Panc1 (cell line): ENCODE measurements at regions not wholly inside any gene's neighbourhood (a gene's known extent, or its start where the extent isn't known, plus 50 kb on each side); places are given as distances from the start of the nearest gene placed in this dataset.
"Not testable (repeated sequence)": the region's sequence is repeated elsewhere in the genome, so short reads cannot be mapped to it uniquely, and the experiment has no call there.

Experiments
- ATAC-seq: fragments of 200-7000 bp; cut with Tn5 transposase; 2 replicates; pipeline ENCODE4 v1.9.1; 2020; ENCODE audit warnings: mild to moderate bottlenecking, moderate library complexity
- BruUV-seq: library from RNA; stranded (reverse); fragments of 400-500 nt; replicated peaks from 2 replicates; lab custom pipeline; 2021; lab: Mats Ljungman, UMichigan
- CTCF ChIA-PET: fragments of 300-600 bp; sonication (Branson Sonifier 250); formaldehyde crosslinking; loops from one replicate; lab custom pipeline; 2022; ENCODE audit warnings: antibody characterized with exemption; lab: Charles Lee
- POLR2A ChIA-PET: fragments of 300-600 bp; sonication (Branson Sonifier 250); formaldehyde crosslinking; loops from one replicate; lab custom pipeline; 2022; ENCODE audit warnings: antibody characterized with exemption; lab: Charles Lee
- DNase-seq: peaks from one replicate; pipeline ENCODE4 v3.0.0-alpha.2; 2010; ENCODE audit warnings: low read depth, low spot score
- H3K27ac ChIP-seq: 2 replicates; pipeline ENCODE4 v1.5.1; 2011; ENCODE audit warnings: mild to moderate bottlenecking, low read length, inconsistent platforms
- H3K27me3 ChIP-seq: fragments of 200-500 bp; sonication (Bioruptor generic); 2 replicates; pipeline ENCODE4 v1.6.0; 2014; ENCODE audit warnings: low read length, inconsistent platforms; ENCODE audit not compliant: control insufficient read depth, insufficient read depth
- H3K36me3 ChIP-seq: fragments of 200-500 bp; sonication (Bioruptor generic); 2 replicates; pipeline ENCODE4 v1.5.1; 2014; ENCODE audit warnings: inconsistent platforms, mild to moderate bottlenecking, low read length, moderate library complexity; ENCODE audit not compliant: control insufficient read depth, insufficient read depth
- H3K4me1 ChIP-seq: 2 replicates; pipeline ENCODE4 v1.5.1; 2011; ENCODE audit warnings: inconsistent platforms, mild to moderate bottlenecking, low read length, moderate library complexity; ENCODE audit not compliant: control insufficient read depth, insufficient read depth
- H3K4me3 ChIP-seq, 2 experiments: 2 replicates each; pipeline ENCODE4 v1.5.1; 2011 to 2012; ENCODE audit warnings: low read depth in 2 of 2, low read length in 2 of 2, mild to moderate bottlenecking in 2 of 2, inconsistent platforms in 1 of 2, moderate library complexity in 1 of 2
- H3K9me3 ChIP-seq: fragments of 200-500 bp; sonication (Bioruptor generic); 2 replicates; pipeline ENCODE4 v1.5.1; 2014; ENCODE audit warnings: low read depth, mild to moderate bottlenecking, inconsistent platforms, low read length, moderate library complexity; ENCODE audit not compliant: control insufficient read depth, insufficient read depth
- POLR2AphosphoS5 ChIP-seq: IDR thresholded peaks from 2 replicates; pipeline ENCODE4 v1.6.1; 2012; ENCODE audit warnings: mild to moderate bottlenecking, low read depth, low read length, moderate library complexity
- SIN3A ChIP-seq: IDR thresholded peaks from 2 replicates; pipeline ENCODE4 v1.6.1; 2012; ENCODE audit warnings: low read depth, mild to moderate bottlenecking, low read length, moderate library complexity, borderline replicate concordance; ENCODE audit not compliant: insufficient read depth
- TCF7L2 ChIP-seq: IDR thresholded peaks from 2 replicates; pipeline ENCODE4 v1.6.1; 2011; ENCODE audit warnings: mild to moderate bottlenecking, low read depth, low read length, inconsistent platforms
- in situ Hi-C: cut with HindIII; loops from 2 replicates; pipeline ENCODE4 v1.10.0; 2016; ENCODE audit warnings: low sequenced_read_pairs, low pct_unique_long_range_greater_than_20kb
- intact Hi-C: fragments of 100-400 bp; cut with micrococcal nuclease; formaldehyde crosslinking; loops from one replicate; pipeline ENCODE4 v1.10.0; 2022; ENCODE audit not compliant: unreplicated experiment
- TF ChIP-seq, protein P1 (sequence below): fragments of 450-650 bp; IDR thresholded peaks from 2 replicates; pipeline ENCODE4 v1.5.1; 2017; ENCODE audit warnings: mild to moderate bottlenecking
- TF ChIP-seq, protein P2 (sequence below), 2 experiments: IDR thresholded peaks; 2 replicates each; pipeline ENCODE4 v1.6.1; 2011 to 2012; ENCODE audit warnings: low read depth in 2 of 2, control low read depth in 1 of 2, low read length in 1 of 2, mild to moderate bottlenecking in 1 of 2, moderate library complexity in 1 of 2; ENCODE audit not compliant: insufficient read depth in 1 of 2

DNA sequence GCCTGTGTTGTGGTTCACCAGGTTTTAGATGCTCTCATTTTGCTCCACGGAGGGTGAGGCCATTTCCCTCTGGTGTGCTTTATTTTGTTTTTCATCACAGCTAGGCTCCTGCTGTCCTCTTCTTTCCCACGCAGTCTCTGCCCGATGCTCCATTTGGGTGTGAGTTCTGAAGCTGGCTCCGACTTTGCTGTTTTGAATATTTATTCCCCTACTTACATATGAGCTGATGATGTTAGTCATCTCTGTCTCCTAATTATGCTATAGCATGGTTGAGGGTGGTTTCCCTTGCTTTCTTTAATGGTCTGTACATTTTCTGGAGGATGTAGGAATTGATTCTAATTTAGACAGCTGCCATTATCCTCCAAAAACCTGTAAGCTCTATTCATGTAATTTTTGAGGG is 168.1 kb upstream of the MYRIP start:
- POLR2A ChIA-PET, result no interaction called here

DNA sequence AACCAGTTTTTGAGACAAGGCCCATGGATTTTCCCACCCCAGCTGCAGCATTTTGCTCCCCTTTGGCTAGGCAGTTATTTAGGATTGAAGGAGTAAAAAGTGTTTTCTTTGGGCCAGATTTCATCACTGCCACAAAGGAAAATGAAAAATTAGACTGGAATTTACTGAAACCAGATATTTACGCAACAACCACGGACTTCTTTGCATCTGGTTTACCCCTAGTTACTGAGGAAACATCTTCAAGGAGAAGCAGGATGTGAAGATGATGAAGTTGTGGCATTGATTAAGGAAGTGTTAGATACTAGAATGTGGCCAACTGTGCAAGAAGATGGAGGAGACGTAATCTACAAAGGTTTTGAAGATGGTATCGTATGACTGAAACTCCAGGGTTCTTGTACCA is 165.2 kb upstream of the MYRIP start:
- no peaks in the 10 kb centered on the region for H3K27me3 ChIP-seq
- no TSS peak for BruUV-seq
- H3K4me1 ChIP-seq, result no peaks in the 10 kb centered on the region; the same call in 1 of the 2 replicates
- in situ Hi-C loops (no loop called here), intact Hi-C loops (no loop called here)
- CTCF ChIA-PET, result no interaction called here
- TF ChIP-seq, protein P1, sequence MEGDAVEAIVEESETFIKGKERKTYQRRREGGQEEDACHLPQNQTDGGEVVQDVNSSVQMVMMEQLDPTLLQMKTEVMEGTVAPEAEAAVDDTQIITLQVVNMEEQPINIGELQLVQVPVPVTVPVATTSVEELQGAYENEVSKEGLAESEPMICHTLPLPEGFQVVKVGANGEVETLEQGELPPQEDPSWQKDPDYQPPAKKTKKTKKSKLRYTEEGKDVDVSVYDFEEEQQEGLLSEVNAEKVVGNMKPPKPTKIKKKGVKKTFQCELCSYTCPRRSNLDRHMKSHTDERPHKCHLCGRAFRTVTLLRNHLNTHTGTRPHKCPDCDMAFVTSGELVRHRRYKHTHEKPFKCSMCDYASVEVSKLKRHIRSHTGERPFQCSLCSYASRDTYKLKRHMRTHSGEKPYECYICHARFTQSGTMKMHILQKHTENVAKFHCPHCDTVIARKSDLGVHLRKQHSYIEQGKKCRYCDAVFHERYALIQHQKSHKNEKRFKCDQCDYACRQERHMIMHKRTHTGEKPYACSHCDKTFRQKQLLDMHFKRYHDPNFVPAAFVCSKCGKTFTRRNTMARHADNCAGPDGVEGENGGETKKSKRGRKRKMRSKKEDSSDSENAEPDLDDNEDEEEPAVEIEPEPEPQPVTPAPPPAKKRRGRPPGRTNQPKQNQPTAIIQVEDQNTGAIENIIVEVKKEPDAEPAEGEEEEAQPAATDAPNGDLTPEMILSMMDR, result no peak
- TF ChIP-seq TCF7L2, result no peak
- no peak for TF ChIP-seq SIN3A
- TF ChIP-seq, protein P2, sequence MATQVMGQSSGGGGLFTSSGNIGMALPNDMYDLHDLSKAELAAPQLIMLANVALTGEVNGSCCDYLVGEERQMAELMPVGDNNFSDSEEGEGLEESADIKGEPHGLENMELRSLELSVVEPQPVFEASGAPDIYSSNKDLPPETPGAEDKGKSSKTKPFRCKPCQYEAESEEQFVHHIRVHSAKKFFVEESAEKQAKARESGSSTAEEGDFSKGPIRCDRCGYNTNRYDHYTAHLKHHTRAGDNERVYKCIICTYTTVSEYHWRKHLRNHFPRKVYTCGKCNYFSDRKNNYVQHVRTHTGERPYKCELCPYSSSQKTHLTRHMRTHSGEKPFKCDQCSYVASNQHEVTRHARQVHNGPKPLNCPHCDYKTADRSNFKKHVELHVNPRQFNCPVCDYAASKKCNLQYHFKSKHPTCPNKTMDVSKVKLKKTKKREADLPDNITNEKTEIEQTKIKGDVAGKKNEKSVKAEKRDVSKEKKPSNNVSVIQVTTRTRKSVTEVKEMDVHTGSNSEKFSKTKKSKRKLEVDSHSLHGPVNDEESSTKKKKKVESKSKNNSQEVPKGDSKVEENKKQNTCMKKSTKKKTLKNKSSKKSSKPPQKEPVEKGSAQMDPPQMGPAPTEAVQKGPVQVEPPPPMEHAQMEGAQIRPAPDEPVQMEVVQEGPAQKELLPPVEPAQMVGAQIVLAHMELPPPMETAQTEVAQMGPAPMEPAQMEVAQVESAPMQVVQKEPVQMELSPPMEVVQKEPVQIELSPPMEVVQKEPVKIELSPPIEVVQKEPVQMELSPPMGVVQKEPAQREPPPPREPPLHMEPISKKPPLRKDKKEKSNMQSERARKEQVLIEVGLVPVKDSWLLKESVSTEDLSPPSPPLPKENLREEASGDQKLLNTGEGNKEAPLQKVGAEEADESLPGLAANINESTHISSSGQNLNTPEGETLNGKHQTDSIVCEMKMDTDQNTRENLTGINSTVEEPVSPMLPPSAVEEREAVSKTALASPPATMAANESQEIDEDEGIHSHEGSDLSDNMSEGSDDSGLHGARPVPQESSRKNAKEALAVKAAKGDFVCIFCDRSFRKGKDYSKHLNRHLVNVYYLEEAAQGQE (IDR thresholded peaks at IDR 0.05; ENCODE audit: insufficient read depth in 1 of 2, low read depth in 2 of 2, low read length in 1 of 2), result no peak
- no peak for TF ChIP-seq POLR2AphosphoS5
- no peak for ATAC-seq
- no peaks in the 10 kb centered on the region for H3K9me3 ChIP-seq
- H3K27ac ChIP-seq, result no peak overlapping the region
- H3K36me3 ChIP-seq, result no peaks in the 10 kb centered on the region
- DNase-seq, result no peak
- no peak overlapping the region for H3K4me3 ChIP-seq
- POLR2A ChIA-PET, result no interaction called here

More for the DNA sequence above, 168.1 kb upstream of the MYRIP start:
- Histone ChIP-seq H3K9me3 (no peaks in the 10 kb centered on the region), H3K4me1 (no peaks in the 10 kb centered on the region; the same call in 1 of the 2 replicates), H3K36me3 (no peaks in the 10 kb centered on the region), H3K27ac (no peak overlapping the region), H3K4me3 (no peak overlapping the region), H3K27me3 (no peaks in the 10 kb centered on the region)
- CTCF ChIA-PET, result no interaction called here
- ATAC-seq (no peak), DNase-seq (no peak)
- no TSS peak for BruUV-seq
- intact Hi-C loops (no loop called here), in situ Hi-C loops (no loop called here)
- no peak for TF ChIP-seq TCF7L2
- TF ChIP-seq POLR2AphosphoS5, result no peak
- TF ChIP-seq, protein P1, result no peak
- TF ChIP-seq, protein P2 (IDR thresholded peaks at IDR 0.05; ENCODE audit: insufficient read depth in 1 of 2, low read depth in 2 of 2, low read length in 1 of 2), result no peak
- TF ChIP-seq SIN3A, result no peak

DNA sequence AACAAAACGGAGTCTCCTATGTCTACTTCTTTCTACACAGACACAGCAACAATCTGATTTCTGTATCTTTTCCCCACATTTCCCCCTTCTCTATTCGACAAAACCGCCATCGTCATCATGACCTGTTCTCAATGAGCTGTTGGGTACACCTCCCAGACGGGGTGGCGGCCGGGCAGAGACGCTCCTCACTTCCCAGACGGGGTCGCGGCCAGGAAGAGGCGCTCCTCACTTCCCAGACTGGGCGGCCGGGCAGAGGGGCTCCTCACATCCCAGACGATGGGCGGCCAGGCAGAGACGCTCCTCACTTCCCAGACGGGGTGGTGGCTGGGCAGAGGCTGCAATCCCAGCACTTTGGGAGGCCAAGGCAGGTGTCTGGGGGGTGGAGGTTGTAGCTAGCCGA is 158.2 kb upstream of the MYRIP start:
- POLR2A ChIA-PET, H3K27ac ChIP-seq, H3K4me3 ChIP-seq, H3K36me3 ChIP-seq, H3K9me3 ChIP-seq, CTCF ChIA-PET, in situ Hi-C loops, ATAC-seq, H3K27me3 ChIP-seq, DNase-seq, BruUV-seq, intact Hi-C loops, H3K4me1 ChIP-seq: not testable (repeated sequence)
